HG02642 (cell line): ENCODE measurements at regions not wholly inside any gene's neighbourhood (a gene's known extent, or its start where the extent isn't known, plus 50 kb on each side); places are given as distances from the start of the nearest gene placed in this dataset.

Experiments used
- ATAC-seq: cut with Tn5 transposase; IDR thresholded peaks from one replicate; pipeline ENCODE4 v1.9.1; 2021; ENCODE audit warnings: mild to moderate bottlenecking; ENCODE audit not compliant: unreplicated experiment, poor library complexity

GRCh38 chr9:108185613-108186012, 670.2 kb downstream of the ACTL7B start:
- ATAC-seq = no peak

GRCh38 chr9:108184941-108185340, 670.8 kb downstream of the ACTL7B start:
- no peak for ATAC-seq

- no peak for ATAC-seq
Measured at GRCh38 chr9:108184009-108184408, 671.8 kb downstream of the ACTL7B start.

GRCh38 chr9:108182950-108183381, 672.8 kb downstream of the ACTL7B start:
- peak; percentile 87 for ATAC-seq

GRCh38 chr9:108182270-108182669, 673.5 kb downstream of the ACTL7B start:
- ATAC-seq = no peak

GRCh38 chr9:108181441-108181840, 674.3 kb downstream of the ACTL7B start:
- no peak for ATAC-seq

GRCh38 chr9:108180541-108180940, 675.2 kb downstream of the ACTL7B start:
- ATAC-seq = no peak

GRCh38 chr9:108178318-108178717, 677.5 kb downstream of the ACTL7B start:
- no peak for ATAC-seq

- no peak for ATAC-seq
Measured at GRCh38 chr9:108168236-108168850, 678.8 kb upstream of the KLF4 start.

GRCh38 chr9:108167136-108167900, 677.7 kb upstream of the KLF4 start:
- ATAC-seq = no peak

- no peak for ATAC-seq
Measured at GRCh38 chr9:108166519-108166918, 677.0 kb upstream of the KLF4 start.

GRCh38 chr9:108163321-108164005, 673.9 kb upstream of the KLF4 start:
- ATAC-seq = no peak

- no peak for ATAC-seq
Measured at GRCh38 chr9:108162664-108163063, 673.1 kb upstream of the KLF4 start.

GRCh38 chr9:108161503-108161902, 671.9 kb upstream of the KLF4 start:
- no peak for ATAC-seq

GRCh38 chr9:108160706-108161355, 671.3 kb upstream of the KLF4 start:
- no peak for ATAC-seq

GRCh38 chr9:108160039-108160438, 670.5 kb upstream of the KLF4 start:
- no peak for ATAC-seq

- ATAC-seq = no peak
Measured at GRCh38 chr9:108158236-108158995, 668.8 kb upstream of the KLF4 start.

- ATAC-seq = no peak
Measured at GRCh38 chr9:108156270-108156998, 666.9 kb upstream of the KLF4 start.

- no peak for ATAC-seq
Measured at GRCh38 chr9:108153416-108153815, 663.8 kb upstream of the KLF4 start.
